MM.1S (cell line): ENCODE measurements at regions not wholly inside any gene's neighbourhood (a gene's known extent, or its start where the extent isn't known, plus 50 kb on each side); places are given as distances from the start of the nearest gene placed in this dataset.

Source experiments
- CTCF ChIP-seq: fragments of 300-600 bp; sonication (generic); IDR thresholded peaks from 2 replicates; pipeline ENCODE4 v1.5.1; 2016; ENCODE audit warnings: antibody characterized with exemption, low read length, mixed read lengths
- EZH2 ChIP-seq: fragments of 300-600 bp; sonication (generic); optimal IDR thresholded peaks from 2 replicates; pipeline ENCODE3; 2017; ENCODE audit warnings: low read depth, mild to moderate bottlenecking, antibody characterized with exemption, low read length, mixed read lengths
- EZH2phosphoT487 ChIP-seq: fragments of 300-600 bp; sonication (generic); IDR thresholded peaks from 2 replicates; pipeline ENCODE4 v1.6.1; 2018; ENCODE audit warnings: antibody characterized with exemption, low read length

GRCh38 chr2:123128951-123129350, 896.1 kb upstream of the CNTNAP5 start:
- TF ChIP-seq CTCF, result no peak
- no peak for TF ChIP-seq EZH2phosphoT487
- no peak for TF ChIP-seq EZH2
